GM08714 (cell line): ENCODE measurements at regions not wholly inside any gene's neighbourhood (a gene's known extent, or its start where the extent isn't known, plus 50 kb on each side); places are given as distances from the start of the nearest gene placed in this dataset.

ENCODE experiments used
- H3K4me3 ChIP-seq: fragments of 200-500 bp; sonication (Bioruptor generic); 2 replicates; pipeline ENCODE4 v1.5.1; 2014; ENCODE audit warnings: mild to moderate bottlenecking, low read length, inconsistent platforms
- ZNF274 ChIP-seq: IDR thresholded peaks from 2 replicates; pipeline ENCODE4 v1.6.1; 2012; ENCODE audit warnings: mild to moderate bottlenecking, low read depth, low read length

DNA sequence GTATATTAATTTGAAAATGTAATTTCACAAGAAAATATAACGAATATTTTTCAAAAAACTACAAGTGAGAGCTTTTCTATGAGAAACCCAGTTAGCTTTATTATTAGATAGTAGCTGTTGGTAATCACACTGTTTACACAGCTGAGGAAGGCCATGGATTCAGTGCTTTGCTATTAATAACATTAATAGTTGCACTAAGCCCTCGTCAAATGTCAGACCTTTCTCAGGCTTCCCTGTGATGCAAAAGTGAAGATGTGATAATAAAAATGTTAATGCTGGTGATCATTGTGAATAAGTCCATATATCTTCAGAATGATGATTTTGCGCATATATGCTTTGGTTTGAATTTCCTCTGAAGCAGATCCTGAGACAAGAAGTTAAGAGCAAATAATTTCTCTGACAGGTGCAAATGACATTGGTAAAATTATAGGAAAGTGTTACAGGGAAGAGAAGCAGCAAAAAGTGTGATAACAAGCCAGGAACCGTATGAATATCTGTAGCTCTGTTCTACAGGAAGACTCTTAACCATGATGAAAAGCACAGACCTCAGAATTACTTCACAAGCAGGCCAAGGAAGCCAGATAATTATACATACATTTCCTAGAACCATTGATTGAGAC, 56.5 kb upstream of the CNTN6 start:
- TF ChIP-seq ZNF274, result no peak
- H3K4me3 ChIP-seq, result no peak overlapping the region

DNA sequence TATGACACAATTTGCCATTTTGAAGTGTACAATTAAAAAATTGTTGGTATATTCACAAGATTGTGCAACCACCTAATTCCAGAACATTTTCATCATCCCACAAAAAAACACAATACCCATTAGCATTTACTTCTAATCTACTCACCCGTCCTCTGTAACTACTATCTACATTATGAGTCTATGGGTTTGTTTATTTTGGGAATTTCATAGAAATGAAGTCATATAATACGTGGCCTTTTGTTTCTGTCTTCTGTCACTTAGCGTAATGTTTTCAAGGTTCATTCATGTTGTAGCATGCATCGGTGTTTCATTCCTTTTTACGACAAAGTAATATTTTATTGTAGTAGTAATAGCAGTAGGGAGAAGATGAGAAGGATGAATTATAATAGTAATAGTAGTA, 55.2 kb upstream of the CNTN6 start:
- no peak for TF ChIP-seq ZNF274

More for the DNA sequence above, 55.2 kb upstream of the CNTN6 start:
- no peak overlapping the region for H3K4me3 ChIP-seq
